ENCODE measurements at regions not wholly inside any gene's neighbourhood (a gene's known extent, or its start where the extent isn't known, plus 50 kb on each side); places are given as distances from the start of the nearest gene placed in this dataset.

DNA sequence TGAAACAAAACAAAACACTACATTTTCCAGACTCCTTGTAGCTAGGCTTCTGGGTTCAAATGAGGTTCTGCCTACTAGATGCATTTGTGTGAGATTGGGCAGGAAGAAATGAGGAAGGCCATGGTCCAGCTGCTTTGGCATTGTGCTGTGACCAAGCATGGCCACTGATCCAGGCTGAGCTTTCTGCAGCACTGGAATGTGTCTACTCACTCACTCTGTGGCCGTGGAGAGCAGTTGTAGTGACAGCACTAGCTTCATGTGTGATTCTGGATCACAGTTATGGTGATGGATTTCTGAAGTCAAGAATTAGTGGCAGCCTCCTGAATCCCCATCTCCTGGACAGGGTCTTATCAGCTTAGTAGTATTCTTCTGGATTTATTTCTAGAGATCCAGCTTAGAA lies 358.9 kb downstream of the GPAT3 start:
- DNase-seq = no peak

DNA sequence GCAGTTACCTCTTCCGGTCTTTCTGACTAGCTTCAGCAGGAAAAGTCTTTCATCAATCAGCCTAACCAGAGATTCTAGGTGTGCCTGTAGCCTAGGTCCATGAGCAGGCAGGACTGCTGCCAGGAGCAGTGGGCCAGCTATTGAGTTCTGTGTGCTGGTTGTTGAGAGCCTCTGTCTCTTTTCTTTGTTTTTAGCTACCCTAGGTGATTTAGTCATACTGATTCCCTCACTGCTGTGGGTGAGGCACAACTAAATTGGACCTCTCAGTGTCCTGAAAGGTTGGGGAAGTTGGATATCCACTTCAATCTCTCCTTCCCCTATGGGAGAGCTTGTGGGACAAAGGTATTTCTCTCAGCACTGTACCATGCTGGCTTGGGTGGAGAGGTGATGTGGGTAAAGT lies 354.9 kb downstream of the GPAT3 start:
- DNase-seq = no peak

DNA sequence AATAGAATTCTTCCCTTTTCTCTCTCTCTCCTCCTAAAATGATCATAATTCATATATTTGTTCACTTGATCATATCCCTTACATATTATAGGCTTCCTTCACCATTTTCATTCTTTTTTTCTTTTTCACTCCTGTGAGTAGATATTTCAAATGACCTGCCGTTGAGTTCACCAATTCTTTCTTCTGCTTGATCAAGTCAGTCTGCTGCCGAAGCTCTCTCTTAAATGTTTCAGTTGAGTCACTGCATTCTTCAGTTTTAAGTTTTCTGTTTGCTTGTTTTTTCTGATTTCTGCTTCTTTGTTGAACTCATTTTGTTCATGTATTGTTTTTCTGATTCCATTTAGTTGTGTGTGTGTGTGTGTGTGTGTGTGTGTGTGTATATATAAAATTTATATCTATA lies 354.3 kb downstream of the GPAT3 start:
- no peak for DNase-seq

DNA sequence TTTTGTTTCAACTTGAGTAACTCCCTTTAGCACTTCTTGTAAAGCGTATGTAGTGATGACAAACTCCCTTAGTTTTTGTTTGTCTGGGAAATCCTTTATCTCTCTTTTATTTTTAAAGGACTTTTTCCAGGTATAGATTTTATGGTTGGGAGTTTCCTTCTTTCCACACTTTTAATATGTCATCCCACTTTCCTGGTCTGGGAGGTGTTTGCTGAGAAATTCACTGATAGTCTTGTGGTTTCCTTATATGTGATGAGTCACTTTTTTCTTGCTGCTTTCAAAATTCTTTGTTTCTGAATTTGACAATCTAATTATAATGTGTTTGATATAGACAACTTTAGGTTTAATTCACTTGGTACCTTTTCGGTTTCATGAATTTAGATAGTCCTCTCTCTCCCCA lies 353.9 kb downstream of the GPAT3 start:
- DNase-seq = no peak

DNA sequence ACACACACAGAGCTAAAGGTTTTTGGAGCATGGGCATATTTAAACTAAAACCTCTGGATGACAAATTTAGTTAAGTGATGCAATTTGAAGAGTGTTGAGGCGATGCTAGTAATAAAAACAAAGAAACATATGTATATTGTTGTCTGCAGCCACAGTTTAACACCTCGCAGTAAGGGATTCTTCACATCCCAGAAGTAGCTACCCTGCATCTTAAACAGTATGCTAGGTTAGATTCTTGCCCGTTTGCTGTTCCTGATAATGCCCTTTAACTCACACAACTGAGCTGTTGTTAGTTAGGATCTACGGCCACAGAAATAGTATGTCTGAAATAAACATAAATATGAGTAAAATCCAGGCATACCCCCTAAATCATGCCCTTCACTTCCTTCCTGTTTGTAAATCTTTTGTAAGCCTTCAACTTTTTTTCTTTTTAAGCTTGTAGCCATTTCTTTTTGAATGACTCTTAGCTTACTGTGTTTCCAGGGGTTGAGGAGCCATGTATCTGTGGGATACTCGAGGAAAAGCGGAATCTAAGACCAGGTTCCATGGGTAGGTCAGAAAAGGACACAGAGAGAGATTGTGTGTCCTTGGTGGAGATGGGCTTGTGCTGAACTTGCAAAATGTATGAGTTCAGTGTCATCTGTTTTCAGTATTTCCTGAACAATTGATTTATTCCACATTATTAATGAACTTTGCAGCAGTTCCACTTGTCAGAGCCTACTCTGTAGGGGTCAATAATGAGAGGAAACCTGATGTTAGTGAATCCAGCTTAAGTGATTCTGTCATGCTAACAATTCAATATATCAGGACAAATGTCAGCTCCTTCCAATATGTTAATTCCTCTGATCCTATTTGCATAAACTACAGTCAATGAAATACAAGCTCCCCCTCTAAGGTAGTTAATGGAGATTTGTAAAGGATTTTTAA lies 349.6 kb downstream of the GPAT3 start:
- no peak for DNase-seq

DNA sequence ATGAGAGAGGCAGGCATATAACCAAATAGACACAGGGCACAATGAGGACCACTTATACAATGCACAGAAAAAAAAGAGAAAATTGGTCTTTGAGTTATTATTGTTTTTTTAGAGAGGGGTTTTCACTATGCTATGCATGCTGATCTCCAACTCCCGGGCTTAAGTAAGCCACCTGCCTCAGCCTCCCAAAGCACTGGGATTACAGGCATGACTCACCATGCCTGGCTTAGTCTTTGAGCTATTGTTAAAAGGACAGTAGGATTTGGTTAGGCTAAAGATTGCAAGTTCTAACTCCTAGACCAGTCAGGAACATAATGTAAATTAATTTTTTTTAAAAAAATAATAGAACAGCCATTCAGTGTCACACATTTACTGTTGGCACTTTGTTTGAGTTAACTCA lies 340.1 kb downstream of the GPAT3 start:
- DNase-seq = no peak

DNA sequence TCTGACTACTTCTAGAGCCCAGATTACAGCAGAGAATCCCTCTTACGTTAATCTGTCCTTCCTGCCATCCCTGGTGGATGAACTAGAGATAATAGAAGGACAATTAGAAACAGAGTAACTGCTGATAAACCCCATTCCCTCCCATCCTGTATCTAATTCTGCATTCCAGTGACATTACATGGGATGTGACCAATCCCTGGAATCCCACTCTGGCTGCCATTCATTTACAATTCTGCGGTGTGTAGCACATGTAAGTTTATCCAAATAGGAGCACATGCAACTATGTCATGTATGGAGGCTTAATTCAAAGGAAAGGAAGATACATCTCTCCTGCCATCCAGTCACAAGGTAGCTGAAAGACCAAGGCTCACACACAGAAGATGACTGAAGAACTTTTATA lies 339.5 kb downstream of the GPAT3 start:
- no peak for DNase-seq

DNA sequence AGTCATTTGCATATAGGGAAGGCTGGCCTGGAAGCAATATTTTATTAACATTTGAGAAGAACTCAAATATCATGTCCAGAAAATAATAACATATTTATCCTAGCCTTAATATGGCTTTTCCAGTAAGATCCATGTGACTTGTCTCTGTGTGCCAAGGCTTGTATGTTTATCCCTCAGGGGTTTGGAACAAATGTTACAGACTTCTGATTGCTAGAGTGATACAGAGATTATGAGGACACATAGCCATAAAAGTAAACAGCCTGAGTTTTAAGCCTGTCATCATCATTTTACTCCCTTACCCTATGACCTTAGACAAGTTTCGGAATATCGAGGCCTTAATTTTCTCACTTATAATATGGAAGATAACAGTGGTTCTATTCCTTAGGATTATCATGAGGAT lies 338.1 kb downstream of the GPAT3 start:
- DNase-seq = no peak

DNA sequence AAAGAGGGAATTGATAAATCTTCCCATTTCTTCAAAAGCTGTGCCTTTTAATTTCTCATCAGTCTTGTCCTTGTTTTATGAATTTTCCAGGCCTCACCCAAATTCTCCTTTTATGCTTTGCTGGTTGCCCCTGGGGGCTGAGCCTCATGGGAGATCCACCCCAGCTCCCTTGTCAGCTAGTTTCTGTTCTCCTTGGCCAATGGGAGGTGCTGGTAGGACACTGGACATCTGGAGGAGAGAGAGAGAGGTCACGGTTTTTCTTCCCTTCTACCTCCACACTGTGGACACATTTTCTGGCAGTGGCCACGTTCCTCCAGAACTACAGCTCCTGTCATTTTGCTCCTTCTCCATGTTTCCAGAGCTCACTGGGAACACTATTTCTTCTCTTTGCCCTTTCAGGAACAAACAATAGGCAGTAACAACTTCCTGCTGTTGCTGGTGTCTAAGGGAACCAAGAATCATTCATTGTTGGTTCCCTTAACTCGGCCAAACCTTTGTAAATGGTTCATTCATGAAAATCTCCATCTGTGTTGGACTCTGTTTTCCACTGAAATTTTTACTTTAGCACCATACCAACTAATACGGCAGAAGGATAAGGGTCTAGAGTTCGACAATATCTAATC lies 334.5 kb downstream of the GPAT3 start:
- no peak for DNase-seq

DNA sequence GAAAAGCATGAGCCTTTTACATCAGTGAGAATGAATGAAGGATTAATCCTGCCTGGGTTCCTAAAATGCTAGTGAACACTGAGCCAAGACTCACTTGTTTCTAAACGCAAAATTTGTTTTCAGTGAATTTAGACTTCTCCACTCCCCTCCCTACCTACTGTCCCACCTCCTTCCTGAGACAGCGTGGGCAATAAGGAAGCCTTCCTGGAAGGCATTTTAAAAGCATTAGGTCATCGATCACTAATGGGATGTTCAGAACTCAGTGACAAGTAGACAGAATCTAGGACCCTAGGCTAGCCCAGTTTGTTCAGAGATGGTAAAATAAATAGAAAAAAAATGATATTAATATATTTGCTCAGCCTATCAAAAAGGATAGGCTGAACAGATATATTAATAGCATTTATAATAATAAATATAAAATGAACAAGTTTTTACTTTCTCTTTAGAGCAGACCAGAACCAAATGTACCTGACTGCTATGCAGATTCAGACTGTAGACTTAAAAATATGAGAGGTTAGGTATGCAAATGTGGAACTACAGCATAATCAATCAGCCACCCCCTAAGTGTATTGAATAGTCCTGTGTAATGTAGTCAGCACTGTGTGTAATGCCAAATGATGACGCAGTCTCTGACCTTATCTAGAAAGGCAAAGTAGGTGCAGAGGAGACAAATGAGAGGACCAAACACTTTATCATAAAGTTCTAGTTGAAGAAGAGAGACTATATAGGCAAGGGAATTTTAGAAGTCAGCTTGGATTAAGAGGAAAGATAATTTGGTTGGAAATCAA lies 331.1 kb downstream of the GPAT3 start:
- no peak for DNase-seq

DNA sequence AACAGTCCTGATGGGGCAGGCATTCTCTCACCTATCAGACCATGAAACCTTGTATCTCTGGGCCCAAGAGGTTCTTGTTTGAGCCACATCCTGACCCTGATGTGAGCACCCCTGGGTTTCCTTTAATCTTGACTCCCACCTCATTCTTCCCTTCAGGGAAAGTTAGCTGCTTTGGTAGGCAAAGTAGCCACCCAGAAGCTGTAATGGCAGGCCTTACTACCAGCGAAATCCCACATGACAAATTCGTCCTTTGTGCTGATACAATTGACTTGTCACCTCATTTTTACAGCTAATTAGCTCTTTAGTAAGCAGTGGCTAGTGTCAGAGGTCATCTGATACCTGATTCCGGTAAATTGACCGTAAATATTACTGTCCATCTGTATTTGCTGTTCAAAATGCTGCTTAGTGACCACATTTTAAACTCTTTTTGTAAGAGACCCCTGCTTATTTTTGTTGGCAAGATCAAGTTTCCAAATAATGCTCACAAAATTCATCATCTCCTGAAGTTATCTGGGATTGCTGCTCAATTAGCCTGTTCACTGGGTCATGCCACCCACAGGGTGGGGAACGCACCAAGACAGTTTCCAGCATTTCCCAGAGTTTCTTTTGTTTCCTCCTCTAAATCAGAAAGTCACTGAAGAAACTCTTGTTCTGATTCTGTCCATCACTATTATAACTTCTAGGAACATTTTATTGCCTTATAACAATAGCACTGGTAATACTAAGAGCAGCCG lies 329.7 kb downstream of the GPAT3 start:
- no peak for DNase-seq

DNA sequence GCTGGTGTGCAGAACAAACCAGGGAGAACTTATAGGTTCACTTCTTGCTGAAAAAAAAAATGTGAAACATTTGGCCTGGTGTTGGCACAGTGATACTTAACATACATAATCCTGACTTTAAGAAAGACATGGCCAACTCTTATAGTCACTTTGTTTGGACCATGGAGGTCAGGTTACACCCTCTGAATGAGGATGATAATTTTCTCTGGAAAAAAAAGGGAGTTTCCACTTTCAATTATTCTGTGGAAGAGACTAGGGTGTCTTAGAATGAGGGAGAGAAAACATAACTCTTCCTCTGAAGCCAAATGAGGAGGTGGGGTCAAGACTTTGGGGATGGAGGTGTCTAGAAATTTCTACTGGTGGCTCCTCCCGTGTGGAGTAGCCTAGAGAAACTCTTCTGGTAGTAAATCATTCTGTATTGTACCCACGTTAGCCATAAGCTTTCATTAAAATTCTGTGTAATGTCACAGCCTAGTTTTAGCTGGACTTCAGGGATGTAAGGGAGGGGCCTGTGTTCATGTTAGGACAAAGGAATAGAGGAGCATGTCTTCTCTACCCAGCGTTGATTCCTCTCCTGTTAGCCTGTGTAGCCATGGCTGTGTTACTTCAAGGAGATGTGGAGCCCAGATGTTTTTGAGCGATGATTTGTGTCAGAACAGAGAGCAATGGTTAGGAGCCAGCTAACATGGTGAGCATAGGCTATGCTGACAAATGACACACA lies 328.3 kb downstream of the GPAT3 start:
- DNase-seq = no peak

DNA sequence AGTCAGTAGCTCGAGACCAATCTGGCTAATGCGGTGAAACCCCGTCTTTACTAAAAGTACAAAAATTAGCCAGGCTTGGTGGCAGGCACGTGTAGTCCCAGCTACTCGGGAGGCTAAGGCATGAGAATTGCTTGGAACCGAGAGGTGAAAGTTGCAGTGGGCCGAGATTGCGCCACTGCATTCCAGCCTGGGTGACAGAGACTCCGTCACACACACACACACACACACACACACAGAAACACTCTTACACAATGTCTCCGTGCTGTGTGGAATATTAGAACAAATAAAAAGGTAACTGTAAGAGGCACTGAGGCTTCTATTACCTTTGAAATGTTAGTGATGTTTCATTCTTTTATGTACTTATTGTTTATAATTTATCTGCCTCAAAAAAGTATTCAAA lies 326.6 kb downstream of the GPAT3 start:
- no peak for DNase-seq

DNA sequence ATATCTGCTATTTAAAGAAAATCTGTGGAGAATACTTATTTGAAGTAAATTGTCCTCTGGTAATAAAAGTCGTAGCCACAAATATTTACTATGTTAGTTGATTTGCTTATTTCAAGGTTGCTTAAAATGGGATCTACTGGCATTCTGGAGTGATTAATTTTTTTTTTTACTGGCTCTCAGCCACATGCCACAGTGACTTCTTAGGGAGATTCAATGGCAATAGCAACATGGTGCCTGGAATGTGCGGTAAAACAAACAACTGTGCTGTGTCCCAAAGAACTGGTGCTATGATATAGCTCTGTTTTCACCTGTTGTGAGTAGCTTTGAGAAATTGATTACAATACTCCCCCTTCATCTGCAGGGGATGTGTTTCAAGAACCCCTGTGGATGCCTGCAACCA lies 324.3 kb downstream of the GPAT3 start:
- no peak for DNase-seq

DNA sequence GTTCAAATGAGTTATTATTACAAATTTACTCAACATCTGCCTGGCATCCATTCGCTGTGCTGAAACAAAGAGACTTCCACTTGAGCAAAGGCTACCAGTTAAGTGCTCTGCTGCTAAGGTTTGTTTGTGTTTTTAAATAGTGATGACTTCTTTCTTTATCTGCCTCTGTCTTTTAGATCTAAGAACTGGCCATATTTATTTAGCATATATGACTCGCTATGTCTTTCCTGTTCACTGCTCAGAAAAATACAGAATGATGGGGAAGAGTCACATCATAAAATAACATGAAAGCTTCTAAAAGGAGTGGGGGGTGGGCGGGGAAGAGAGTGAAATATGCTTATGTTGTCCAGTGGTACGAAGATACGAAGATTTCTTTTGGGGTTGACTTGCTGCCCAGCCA lies 322.2 kb downstream of the GPAT3 start:
- no peak for DNase-seq

DNA sequence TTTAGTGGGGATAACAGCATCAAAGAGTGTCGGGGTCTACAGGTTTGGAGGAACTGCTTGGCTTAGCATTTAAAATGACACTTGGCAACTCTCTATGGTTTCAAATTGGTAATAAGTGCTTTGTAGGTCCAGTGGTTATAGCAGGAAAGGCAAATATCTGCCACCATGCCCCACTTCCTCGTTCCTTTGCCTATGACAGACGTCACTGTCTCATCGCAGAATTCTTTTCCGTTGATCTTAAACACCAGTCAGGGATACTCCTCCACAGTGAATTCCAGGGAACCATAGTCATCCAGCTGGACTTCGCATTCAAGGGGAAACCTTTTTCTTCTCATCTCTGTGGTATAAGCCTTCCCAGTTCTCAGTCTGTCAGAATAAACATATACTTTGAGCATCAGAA lies 319.1 kb downstream of the GPAT3 start:
- no peak for DNase-seq

DNA sequence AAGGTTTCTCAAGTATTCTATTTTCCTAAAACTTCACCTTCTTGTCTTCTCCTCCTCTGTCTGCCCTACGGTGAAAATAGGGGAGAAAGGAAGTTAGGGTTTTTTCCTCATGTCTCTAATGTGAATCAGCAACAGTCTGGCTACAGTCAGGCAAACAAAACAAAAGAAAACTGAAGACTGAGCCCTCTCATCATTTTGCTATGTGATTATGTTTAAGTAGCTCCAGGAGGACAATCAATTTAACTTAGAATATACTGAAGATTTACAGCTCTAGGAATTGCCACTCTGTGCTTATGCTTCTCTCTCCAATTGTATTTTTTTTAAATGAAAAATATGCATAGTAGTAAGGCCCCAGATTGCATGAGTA lies 316.2 kb downstream of the GPAT3 start:
- no peak for DNase-seq

DNA sequence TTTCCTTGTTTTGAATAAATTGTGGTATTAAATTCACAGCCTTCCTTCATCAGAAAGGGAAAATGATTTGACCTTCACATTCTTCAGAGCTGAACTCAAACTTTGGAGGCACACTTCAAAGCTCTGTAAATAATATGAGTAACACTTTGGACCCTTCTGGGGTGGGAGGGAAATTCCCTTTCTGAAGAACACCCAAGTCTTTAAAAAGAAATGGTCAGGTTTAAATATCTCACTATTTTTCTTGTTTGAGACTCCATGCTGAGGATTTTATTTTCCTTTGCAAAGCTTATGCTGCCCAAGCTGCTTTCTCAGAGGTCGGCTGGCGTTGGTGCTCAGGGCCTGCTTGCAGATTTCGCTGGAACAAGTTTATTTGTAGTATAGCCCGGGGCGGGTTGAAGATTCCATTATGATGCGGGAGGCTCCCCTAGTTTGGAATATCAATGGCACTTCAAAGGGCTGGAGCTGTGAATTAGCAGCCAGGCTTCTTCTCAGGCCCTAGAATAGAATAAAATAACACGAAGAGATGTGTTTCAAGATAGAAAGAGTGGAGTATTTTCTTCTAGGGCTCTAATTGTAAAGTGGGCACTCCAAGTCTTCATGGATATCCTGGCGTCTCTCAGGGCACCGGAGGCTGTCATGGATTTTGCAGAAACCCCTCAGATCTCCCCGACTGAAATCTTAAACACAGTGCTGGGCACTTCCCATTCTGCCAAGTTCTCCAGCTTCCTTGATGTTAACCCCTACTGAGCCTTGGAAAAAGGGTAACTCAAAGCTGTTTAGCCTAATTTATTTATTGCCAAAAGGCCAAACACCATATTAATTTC lies 315.6 kb downstream of the GPAT3 start:
- no peak for DNase-seq

DNA sequence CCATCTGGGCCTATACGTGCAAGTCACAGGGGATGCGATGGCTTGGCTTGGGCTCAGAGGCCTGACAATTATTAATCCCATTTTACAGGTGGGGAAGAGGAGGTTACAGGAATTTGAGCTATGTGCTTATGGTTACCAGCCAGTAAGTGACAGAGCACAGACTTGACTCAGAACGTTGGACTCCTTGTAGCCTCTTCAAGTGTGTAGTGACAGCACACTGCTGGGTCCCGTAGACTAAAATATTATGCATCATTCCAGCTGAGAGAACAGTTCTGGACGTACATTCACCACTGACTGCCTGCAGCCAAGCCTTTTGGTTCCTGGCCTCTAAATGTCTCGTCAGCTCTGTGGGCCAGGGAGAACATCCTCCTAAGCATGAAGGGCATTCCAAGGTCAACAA lies 314.5 kb downstream of the GPAT3 start:
- DNase-seq = no peak

DNA sequence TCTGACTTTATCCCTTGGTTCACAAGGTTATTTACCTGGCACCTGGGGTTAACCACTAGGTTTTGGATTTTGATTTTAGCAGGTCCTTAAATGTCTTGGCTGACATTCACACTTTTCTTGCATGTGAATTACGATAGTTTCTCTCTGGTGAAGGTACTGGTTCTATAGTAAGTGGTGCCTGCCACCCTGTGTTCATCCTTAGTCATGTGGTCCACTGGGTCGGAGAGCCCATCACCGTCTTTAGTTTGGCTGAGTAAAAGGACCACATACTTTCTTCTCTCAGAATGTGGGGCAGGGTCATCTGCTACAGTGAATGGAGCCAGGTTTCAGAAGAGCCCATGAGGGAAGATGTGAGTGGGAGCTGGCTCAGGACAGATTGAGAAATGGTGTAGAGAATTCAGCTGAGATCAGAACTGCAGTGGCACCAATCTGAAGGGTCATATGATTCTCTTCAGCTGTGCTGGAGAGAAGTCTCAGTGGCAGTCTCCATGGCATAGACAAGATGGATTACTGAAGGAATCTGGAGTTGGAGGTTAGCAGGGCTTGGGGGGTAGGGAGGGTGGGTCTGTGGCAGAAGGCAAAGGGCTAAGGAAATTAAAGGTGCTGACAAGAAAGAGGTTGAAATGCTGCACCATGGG lies 310.4 kb downstream of the GPAT3 start:
- DNase-seq = no peak

DNA sequence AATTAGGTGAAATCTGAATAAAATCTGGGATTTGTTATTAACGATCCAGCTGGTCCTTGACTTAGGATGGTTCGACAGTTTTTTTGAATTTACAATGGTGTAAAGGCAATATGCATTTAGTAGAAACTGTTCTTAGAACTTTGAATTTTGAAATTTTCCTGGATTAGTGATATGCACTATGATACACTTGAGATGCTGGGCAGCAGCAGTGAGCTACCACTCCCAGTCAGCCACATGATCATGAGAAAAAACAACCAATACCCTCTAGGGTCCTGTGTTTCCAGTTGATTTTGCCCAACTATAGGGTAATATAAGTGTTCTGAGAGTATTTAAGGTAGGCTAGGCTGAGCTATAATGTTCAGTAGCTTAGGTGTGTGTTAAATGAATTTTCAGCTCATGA lies 303.7 kb downstream of the GPAT3 start:
- DNase-seq = no peak
